ENCODE measurements at regions not wholly inside any gene's neighbourhood (a gene's known extent, or its start where the extent isn't known, plus 50 kb on each side); places are given as distances from the start of the nearest gene placed in this dataset.

GRCh38 chr18:33841221-33841967 is 263.4 kb downstream of the ASXL3 start:
- Histone ChIP-seq H3K36me3 (no peaks in the 10 kb centered on the region), H3K4me3 (no peak overlapping the region), H3K27me3 (no peaks in the 10 kb centered on the region), H3K4me1 (peaks cover 4 to 12% (median 11%) of the 10 kb centered on the region in 4 donors), H3K27ac (no peak overlapping the region), H3K9me3 (no peaks in the 10 kb centered on the region)
- intact Hi-C loops (cut with DNase I; ENCODE audit: low total_unique reads), result no loop called here
- WGBS, 2 donors (ENCODE audit: low coverage in 1 of 2), result 81 to 85% methylated on average over 5 to 6 of the region's 6 CpGs
- in situ Hi-C loops (cut with MboI; ENCODE audit: low pct_ligation_motif_present in 1 of 4, low pct_unique_long_range_greater_than_20kb in 1 of 4, low sequenced_read_pairs in 3 of 4), result loop anchor here in 1 of 4 donors (25.0 kb wide), 1 partner anchor 196 kb away; no protein-coding TSS in a partner anchor
- TF ChIP-seq POLR2AphosphoS5 (IDR thresholded peaks at IDR 0.05), result no peak
- no peak for DNase-seq

- no peak for TF ChIP-seq POLR2A (IDR thresholded peaks at IDR 0.05)
- TF ChIP-seq CTCF (IDR thresholded peaks at IDR 0.05), result no peak
- no peak overlapping the region for H3K4me3 ChIP-seq
- peaks cover 4 to 12% (median 11%) of the 10 kb centered on the region in 4 donors for H3K4me1 ChIP-seq
- intact Hi-C loops (cut with DNase I; ENCODE audit: low total_unique reads), result no loop called here
- H3K36me3 ChIP-seq, result no peaks in the 10 kb centered on the region
- 28 to 37% methylated on average over 2 of the region's 2 CpGs for WGBS, 2 donors (ENCODE audit: low coverage in 1 of 2)
- in situ Hi-C loops (cut with MboI; ENCODE audit: low pct_ligation_motif_present in 1 of 4, low pct_unique_long_range_greater_than_20kb in 1 of 4, low sequenced_read_pairs in 3 of 4), result loop anchor here in 1 of 4 donors (25.0 kb wide), 1 partner anchor 197 kb away; no protein-coding TSS in a partner anchor
- no peak overlapping the region for H3K27ac ChIP-seq
- DNase-seq, result no peak
- H3K27me3 ChIP-seq, result no peaks in the 10 kb centered on the region
- no peaks in the 10 kb centered on the region for H3K9me3 ChIP-seq
Observed at GRCh38 chr18:33840212-33840593, 262.2 kb downstream of the ASXL3 start.

DNA sequence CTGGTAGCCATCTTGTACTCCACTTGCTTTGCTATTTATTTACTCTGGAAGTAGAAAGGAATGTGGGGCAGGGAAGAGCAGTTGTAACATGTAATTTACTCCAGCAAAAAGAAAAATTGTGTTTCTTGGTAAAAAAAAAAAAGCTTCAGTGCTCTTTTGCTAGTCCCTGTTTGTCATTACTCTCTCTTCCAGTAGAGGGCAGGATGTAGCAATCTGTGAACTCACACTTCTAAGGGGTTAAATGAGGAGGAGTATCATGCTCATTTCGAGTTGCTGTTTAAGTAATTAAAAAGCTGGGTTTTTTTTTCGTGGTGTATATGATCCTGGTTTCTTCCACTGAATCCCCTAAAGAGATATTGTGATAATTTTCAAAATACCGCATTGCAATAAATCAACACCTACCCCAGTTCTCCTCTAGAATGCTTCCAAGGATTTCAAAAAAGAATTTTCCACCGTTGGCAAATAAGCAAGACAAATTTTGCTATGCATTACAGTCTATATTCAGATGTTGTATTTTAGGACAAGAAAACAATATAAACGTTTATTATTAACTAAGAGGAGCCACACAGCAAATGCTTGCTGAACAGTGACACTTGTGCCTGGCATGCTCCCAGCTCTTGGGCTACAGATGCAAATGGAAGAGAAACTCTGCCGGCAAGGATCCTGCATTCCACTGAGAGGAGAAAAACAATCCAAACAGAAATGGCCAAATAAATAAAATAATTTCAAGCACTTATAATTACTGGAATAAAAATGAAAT is 261.6 kb downstream of the ASXL3 start:
- Histone ChIP-seq H3K9me3 (no peaks in the 10 kb centered on the region), H3K27ac (peak overlapping the region in 1 of 4 donors; percentile 28), H3K27me3 (no peaks in the 10 kb centered on the region), H3K4me3 (peak overlapping the region in 1 of 4 donors; percentile 21), H3K4me1 (peaks cover 4 to 12% (median 11%) of the 10 kb centered on the region in 4 donors), H3K36me3 (no peaks in the 10 kb centered on the region)
- WGBS, 2 donors (ENCODE audit: low coverage in 1 of 2), result 10 to 13% methylated on average over 6 of the region's 6 CpGs
- TF ChIP-seq CTCF (IDR thresholded peaks at IDR 0.05) (peak; percentile 61 to 73 (median 66)), POLR2A (IDR thresholded peaks at IDR 0.05) (no peak), EP300 (IDR thresholded peaks at IDR 0.05; ENCODE audit: low read depth) (no peak), POLR2AphosphoS5 (IDR thresholded peaks at IDR 0.05) (no peak)
- in situ Hi-C loops (cut with MboI; ENCODE audit: low pct_ligation_motif_present in 1 of 4, low pct_unique_long_range_greater_than_20kb in 1 of 4, low sequenced_read_pairs in 3 of 4), result loop anchor here in 1 of 4 donors (25.0 kb wide), 1 partner anchor 198 kb away; no protein-coding TSS in a partner anchor
- intact Hi-C loops (cut with DNase I; ENCODE audit: low total_unique reads), result no loop called here
- peak; percentile 44 for DNase-seq

DNA sequence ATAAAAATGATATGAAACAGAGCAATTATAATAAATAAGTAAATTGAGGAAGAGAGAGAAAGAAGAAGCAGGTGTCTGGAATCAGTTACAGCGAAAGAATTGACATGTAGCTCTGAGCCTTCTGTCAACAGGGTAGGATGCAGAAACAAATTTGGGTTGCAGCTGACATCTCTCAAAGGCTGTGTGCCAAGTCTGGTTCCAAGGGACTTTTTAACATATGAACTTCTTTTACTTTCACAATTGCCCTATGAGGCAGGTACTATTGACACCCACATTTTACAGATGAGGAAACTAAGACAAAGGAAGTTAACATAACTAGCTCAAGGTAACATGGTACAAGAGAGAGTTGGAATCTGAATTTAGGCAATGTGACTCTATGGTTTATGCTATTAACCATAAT is 260.0 kb downstream of the ASXL3 start:
- Histone ChIP-seq H3K9me3 (no peaks in the 10 kb centered on the region), H3K36me3 (no peaks in the 10 kb centered on the region), H3K27ac (no peak overlapping the region), H3K4me3 (no peak overlapping the region), H3K4me1 (peaks cover 4 to 12% (median 11%) of the 10 kb centered on the region in 4 donors), H3K27me3 (no peaks in the 10 kb centered on the region)
- no peak for TF ChIP-seq POLR2A (IDR thresholded peaks at IDR 0.05)
- no peak for TF ChIP-seq CTCF (IDR thresholded peaks at IDR 0.05)
- no peak for TF ChIP-seq EP300 (IDR thresholded peaks at IDR 0.05; ENCODE audit: low read depth)
- no peak for TF ChIP-seq POLR2AphosphoS5 (IDR thresholded peaks at IDR 0.05)
- in situ Hi-C loops (cut with MboI; ENCODE audit: low pct_ligation_motif_present in 1 of 4, low pct_unique_long_range_greater_than_20kb in 1 of 4, low sequenced_read_pairs in 3 of 4), result loop anchor here in 1 of 4 donors (25.0 kb wide), 1 partner anchor 199 kb away; no protein-coding TSS in a partner anchor
- WGBS, 2 donors (ENCODE audit: low coverage in 1 of 2), result 88 to 100% methylated on average over 1 of the region's 1 CpG
- no peak for DNase-seq
- intact Hi-C loops (cut with DNase I; ENCODE audit: low total_unique reads), result no loop called here
